NT2/D1 (cell line): ENCODE measurements at regions not wholly inside any gene's neighbourhood (a gene's known extent, or its start where the extent isn't known, plus 50 kb on each side); places are given as distances from the start of the nearest gene placed in this dataset.

Source experiments
- SUZ12 ChIP-seq: IDR thresholded peaks from 2 replicates; pipeline ENCODE4 v1.6.1; 2011; ENCODE audit not compliant: insufficient read length, insufficient read depth; ENCODE audit errors: extremely low read depth
- YY1 ChIP-seq: IDR thresholded peaks from 2 replicates; pipeline ENCODE4 v1.6.1; 2011; ENCODE audit not compliant: insufficient read length, insufficient read depth
- ZNF274 ChIP-seq: IDR thresholded peaks from 2 replicates; pipeline ENCODE4 v1.6.1; 2011; ENCODE audit warnings: mild to moderate bottlenecking, low read depth, low read length

DNA sequence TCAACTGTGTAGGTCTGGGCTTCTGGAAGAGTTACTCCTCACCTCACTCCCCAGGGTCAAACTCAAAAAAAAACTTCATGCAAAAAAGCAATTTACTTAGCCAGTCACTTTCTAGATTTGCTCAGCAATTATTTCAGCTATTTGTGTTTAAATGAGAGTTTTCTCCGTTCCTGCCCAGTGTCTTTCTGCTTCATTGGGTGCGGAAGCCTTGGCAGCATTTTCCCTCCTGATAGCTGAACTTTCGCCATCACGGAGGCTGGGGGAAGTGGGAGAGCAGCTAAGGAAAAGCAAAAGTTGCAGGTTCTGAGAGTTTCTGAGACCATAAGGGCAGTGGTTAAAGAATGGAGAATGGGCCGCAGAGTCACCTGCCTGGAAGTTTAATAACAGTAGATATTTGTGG is 287.1 kb upstream of the DYNLRB2 start:
- TF ChIP-seq YY1 (no peak), SUZ12 (no peak), ZNF274 (no peak)
